PFSK-1 (cell line): ENCODE measurements at regions not wholly inside any gene's neighbourhood (a gene's known extent, or its start where the extent isn't known, plus 50 kb on each side); places are given as distances from the start of the nearest gene placed in this dataset.

Source experiments
- FOXP2 ChIP-seq: optimal IDR thresholded peaks from 2 replicates; pipeline ENCODE3; 2011; ENCODE audit warnings: borderline replicate concordance, control low read depth, inconsistent platforms; ENCODE audit not compliant: insufficient read depth; ENCODE audit errors: extremely low read length, extremely low read depth
- POLR2AphosphoS5 ChIP-seq: IDR thresholded peaks from 2 replicates; pipeline ENCODE4 v1.6.1; 2012; ENCODE audit warnings: low read depth, mild to moderate bottlenecking, control low read depth, low read length, moderate library complexity
- SIN3A ChIP-seq: IDR thresholded peaks from 2 replicates; pipeline ENCODE4 v1.6.1; 2012; ENCODE audit warnings: mild to moderate bottlenecking, low read length, moderate library complexity, borderline replicate concordance; ENCODE audit not compliant: insufficient read depth
- TAF1 ChIP-seq: IDR thresholded peaks from 2 replicates; pipeline ENCODE4 v1.6.1; 2012; ENCODE audit warnings: low read length, control low read depth, borderline replicate concordance; ENCODE audit not compliant: insufficient read depth
- TF ChIP-seq, protein P1 (sequence below), 2 experiments: IDR thresholded peaks; 2 replicates each; pipeline versions ENCODE4 v1.6.1 to v1.8.0; 2011 to 2012; ENCODE audit warnings: low read depth in 2 of 2, low read length in 2 of 2, control low read depth in 1 of 2, inconsistent platforms in 1 of 2, mild to moderate bottlenecking in 1 of 2, moderate library complexity in 1 of 2; ENCODE audit not compliant: insufficient read depth in 1 of 2

DNA sequence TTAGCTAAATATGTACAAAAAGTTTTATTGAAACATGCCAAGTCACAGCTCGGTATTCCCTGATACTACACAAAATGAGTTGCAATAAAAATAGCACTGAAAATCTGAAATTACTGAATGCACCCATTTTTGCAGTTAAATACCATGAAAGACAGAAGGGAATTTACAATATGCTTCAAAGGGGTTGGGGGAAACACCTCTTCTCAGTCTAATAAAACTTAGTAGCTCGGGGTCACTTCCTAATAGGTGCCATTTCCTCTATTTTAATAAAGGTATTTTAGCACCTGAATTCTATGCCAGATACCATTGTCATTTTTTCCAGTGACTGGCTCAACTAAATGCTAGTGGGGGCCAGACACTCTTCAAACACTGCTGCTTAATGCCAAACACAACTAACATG is 204.1 kb upstream of the MEF2C start:
- no peak for TF ChIP-seq POLR2AphosphoS5
- no peak for TF ChIP-seq SIN3A
- TF ChIP-seq FOXP2: no peak
- TF ChIP-seq, protein P1, sequence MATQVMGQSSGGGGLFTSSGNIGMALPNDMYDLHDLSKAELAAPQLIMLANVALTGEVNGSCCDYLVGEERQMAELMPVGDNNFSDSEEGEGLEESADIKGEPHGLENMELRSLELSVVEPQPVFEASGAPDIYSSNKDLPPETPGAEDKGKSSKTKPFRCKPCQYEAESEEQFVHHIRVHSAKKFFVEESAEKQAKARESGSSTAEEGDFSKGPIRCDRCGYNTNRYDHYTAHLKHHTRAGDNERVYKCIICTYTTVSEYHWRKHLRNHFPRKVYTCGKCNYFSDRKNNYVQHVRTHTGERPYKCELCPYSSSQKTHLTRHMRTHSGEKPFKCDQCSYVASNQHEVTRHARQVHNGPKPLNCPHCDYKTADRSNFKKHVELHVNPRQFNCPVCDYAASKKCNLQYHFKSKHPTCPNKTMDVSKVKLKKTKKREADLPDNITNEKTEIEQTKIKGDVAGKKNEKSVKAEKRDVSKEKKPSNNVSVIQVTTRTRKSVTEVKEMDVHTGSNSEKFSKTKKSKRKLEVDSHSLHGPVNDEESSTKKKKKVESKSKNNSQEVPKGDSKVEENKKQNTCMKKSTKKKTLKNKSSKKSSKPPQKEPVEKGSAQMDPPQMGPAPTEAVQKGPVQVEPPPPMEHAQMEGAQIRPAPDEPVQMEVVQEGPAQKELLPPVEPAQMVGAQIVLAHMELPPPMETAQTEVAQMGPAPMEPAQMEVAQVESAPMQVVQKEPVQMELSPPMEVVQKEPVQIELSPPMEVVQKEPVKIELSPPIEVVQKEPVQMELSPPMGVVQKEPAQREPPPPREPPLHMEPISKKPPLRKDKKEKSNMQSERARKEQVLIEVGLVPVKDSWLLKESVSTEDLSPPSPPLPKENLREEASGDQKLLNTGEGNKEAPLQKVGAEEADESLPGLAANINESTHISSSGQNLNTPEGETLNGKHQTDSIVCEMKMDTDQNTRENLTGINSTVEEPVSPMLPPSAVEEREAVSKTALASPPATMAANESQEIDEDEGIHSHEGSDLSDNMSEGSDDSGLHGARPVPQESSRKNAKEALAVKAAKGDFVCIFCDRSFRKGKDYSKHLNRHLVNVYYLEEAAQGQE (IDR thresholded peaks at IDR 0.05; ENCODE audit: insufficient read depth in 1 of 2, low read depth in 2 of 2, low read length in 2 of 2): no peak
- no peak for TF ChIP-seq TAF1

DNA sequence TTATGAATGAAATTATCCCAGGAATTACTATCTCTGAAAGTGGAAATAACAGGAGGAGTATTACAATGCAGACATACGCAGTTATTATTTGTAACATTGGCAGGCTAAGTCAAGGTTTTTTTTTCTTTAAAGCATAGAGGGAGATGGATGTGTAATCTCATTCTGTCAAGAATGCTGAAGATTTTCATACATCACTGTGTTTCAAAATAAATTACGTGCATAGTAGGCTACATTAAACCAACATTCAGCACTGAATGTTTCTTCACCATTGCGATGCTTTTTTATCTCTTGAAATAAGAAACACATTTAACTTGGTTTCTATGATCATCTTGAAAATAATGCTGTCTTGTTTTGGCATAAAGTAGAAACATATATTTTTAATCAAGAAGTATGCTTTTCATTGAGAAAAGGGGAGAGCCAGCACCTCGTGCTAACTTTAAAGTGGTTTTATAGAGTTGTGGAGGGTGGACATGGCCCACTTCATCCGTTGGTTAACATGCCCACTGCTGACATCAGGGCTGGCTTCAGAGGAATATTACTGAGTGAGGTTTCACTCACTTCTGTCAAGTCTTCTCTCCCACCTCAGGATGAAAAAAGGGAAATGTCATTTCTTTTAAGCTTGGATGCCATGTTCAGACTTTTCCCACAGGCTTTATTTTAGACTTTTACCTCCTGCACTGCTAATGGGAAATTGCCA is 203.6 kb upstream of the MEF2C start:
- TF ChIP-seq TAF1 (no peak), POLR2AphosphoS5 (no peak)
- TF ChIP-seq, protein P1 (IDR thresholded peaks at IDR 0.05; ENCODE audit: insufficient read depth in 1 of 2, low read depth in 2 of 2, low read length in 2 of 2): no peak

DNA sequence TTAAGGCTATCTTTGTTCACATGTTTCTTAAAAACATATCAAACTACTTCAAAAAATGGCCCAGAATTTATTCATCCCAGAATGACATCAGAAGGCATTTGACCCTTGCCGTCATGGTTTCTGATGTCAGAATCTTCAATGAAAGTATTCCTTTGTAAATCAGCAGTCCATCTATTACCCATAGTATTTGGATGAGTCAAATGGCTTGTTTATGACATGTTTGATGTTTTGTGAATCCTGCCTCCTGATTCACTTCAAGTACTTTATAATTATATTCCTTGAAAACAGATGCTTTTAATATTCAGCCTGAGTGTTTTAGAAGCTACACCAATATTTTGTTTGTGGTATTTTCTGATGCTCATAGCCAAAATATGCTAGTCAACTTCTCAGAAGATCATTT is 200.8 kb upstream of the MEF2C start:
- TF ChIP-seq, protein P1 (IDR thresholded peaks at IDR 0.05; ENCODE audit: insufficient read depth in 1 of 2, low read depth in 2 of 2, low read length in 2 of 2): no peak

DNA sequence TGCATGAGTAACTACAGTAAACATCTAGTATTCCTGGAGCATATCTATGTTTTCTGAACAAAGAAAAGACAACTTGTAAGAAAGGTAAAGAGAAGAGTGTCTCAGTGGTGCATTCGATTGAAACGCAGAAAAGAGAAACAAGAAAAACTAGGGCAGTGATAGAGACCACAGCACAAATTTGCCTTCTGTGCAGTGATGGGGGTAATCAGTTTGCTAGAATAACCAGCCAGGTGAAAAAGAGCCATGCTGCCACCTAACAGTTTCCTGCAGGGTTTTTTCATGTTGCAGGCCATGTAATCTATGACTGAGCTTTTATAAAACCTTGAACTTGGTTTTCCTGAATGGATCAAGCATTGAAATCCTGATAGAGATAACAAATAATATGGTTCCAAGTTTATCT is 198.4 kb upstream of the MEF2C start:
- no peak for TF ChIP-seq SIN3A
- no peak for TF ChIP-seq TAF1
- no peak for TF ChIP-seq POLR2AphosphoS5
- no peak for TF ChIP-seq FOXP2
- TF ChIP-seq, protein P1 (IDR thresholded peaks at IDR 0.05; ENCODE audit: insufficient read depth in 1 of 2, low read depth in 2 of 2, low read length in 2 of 2): no peak

DNA sequence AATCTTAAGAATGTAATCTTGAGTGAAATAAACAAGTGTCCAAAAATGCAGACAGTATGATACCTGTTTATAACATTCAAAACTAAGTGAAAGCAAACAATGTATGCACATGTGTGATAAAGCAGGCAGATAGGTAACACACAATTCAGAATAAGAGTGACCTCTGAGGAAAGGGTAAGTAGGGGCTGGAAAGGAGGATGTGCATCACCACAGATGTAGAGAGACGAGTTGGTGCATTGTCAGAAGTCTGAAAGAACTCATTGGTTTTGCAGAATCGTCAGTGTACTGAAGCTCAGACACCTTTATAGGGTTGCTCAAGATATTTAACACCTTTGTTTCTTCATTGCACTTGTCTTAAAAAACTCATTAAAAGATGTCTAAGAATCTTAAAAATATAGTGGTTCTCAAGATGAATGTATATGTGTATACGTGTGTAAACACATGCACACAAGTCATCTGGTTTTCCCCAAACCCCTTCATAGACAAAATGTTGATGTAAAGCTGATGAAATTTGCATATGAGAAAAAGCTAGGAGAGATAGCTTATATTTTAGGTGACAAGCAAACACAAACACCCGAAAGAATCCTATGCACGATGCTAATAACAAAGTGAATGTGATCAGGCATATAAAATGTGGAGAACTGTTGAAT is 197.6 kb upstream of the MEF2C start:
- TF ChIP-seq TAF1: no peak
- no peak for TF ChIP-seq POLR2AphosphoS5
